RWPE2 (cell line): ENCODE measurements at regions not wholly inside any gene's neighbourhood (a gene's known extent, or its start where the extent isn't known, plus 50 kb on each side); places are given as distances from the start of the nearest gene placed in this dataset.

Experiments
- ATAC-seq: fragments of 200-7000 bp; cut with Tn5 transposase; 3 replicates; pipeline ENCODE4 v1.9.1; 2021; ENCODE audit warnings: low read depth
- DNase-seq: peaks from one replicate; pipeline ENCODE4 v3.0.0-alpha.2; 2020; ENCODE audit warnings: low spot score
- H3K27ac ChIP-seq: fragments of 450-650 bp; 2 replicates; pipeline ENCODE4 v1.5.1; 2017; ENCODE audit warnings: mild to moderate bottlenecking; ENCODE audit not compliant: poor library complexity, severe bottlenecking
- H3K27me3 ChIP-seq: fragments of 250-450 bp; sonication (Bioruptor Pico); 2 replicates; pipeline ENCODE4 v1.5.1; 2021; ENCODE audit warnings: mild to moderate bottlenecking, moderate library complexity; ENCODE audit not compliant: insufficient read depth, poor library complexity, severe bottlenecking
- H3K36me3 ChIP-seq: fragments of 250-450 bp; sonication (Bioruptor Pico); 2 replicates; pipeline ENCODE4 v1.5.1; 2020; ENCODE audit warnings: low read depth, mild to moderate bottlenecking, moderate library complexity
- H3K4me1 ChIP-seq: fragments of 250-450 bp; sonication (Bioruptor Pico); 2 replicates; pipeline ENCODE4 v1.5.1; 2021; ENCODE audit warnings: mild to moderate bottlenecking, moderate library complexity; ENCODE audit not compliant: insufficient read depth, poor library complexity, severe bottlenecking
- H3K4me3 ChIP-seq: fragments of 250-450 bp; sonication (Bioruptor Pico); 2 replicates; pipeline ENCODE4 v1.5.1; 2021; ENCODE audit warnings: mild to moderate bottlenecking, moderate library complexity; ENCODE audit not compliant: severe bottlenecking
- H3K9me3 ChIP-seq: fragments of 250-450 bp; sonication (Bioruptor Pico); 2 replicates; pipeline ENCODE4 v1.5.1; 2021; ENCODE audit warnings: mild to moderate bottlenecking, moderate library complexity; ENCODE audit not compliant: severe bottlenecking
- CTCF ChIP-seq: fragments of 450-650 bp; IDR thresholded peaks from one replicate; pipeline ENCODE4 v1.5.1; 2017; ENCODE audit warnings: mild to moderate bottlenecking, moderate library complexity; ENCODE audit not compliant: poor library complexity, severe bottlenecking

DNA sequence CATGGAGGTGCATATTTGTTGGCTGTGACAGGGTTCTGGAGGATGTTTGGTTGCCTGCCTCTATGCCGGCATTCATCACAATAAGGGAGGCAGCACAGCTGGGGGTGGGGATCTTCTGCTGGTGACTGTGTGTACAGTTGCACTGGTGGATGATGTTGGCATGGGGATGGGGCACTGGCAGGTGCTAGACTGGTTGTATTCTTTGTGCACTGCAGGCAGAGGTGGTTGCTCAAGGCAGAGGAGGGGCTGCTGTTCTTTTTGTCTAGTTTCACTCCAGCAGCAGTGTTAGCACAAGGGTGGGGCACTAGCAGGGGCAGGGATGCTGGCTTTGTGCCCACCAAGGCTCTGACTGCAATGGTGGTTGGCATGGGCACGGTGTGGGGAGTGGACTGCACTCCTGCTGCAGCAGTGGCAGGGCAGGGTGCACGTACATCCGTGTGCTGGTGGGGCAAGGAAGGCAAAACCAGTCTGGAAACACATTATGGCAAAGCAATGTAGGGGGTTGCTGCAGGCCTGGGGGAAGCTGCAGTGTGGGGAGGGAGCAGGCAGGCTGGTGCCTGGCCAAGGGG is 69.3 kb downstream of the ISOC1 start:
- H3K4me1 ChIP-seq = no peaks in the 10 kb centered on the region
- no peak for TF ChIP-seq CTCF
- no peak; the same call in 2 of the 3 replicates for ATAC-seq

GRCh38 chr5:129170050-129170449 is 75.5 kb downstream of the ISOC1 start:
- H3K27me3 ChIP-seq = no peaks in the 10 kb centered on the region
- no peak for DNase-seq
- H3K4me3 ChIP-seq = no peak overlapping the region
- no peaks in the 10 kb centered on the region for H3K4me1 ChIP-seq
- no peaks in the 10 kb centered on the region for H3K36me3 ChIP-seq
- H3K27ac ChIP-seq = no peak overlapping the region
- no peak for TF ChIP-seq CTCF
- ATAC-seq = no peak
- H3K9me3 ChIP-seq = no peaks in the 10 kb centered on the region

More for the DNA sequence above, 69.3 kb downstream of the ISOC1 start:
- Histone ChIP-seq H3K4me3 (no peak overlapping the region), H3K27ac (no peak overlapping the region), H3K36me3 (no peaks in the 10 kb centered on the region), H3K27me3 (no peaks in the 10 kb centered on the region), H3K9me3 (no peaks in the 10 kb centered on the region)
- no peak for DNase-seq

DNA sequence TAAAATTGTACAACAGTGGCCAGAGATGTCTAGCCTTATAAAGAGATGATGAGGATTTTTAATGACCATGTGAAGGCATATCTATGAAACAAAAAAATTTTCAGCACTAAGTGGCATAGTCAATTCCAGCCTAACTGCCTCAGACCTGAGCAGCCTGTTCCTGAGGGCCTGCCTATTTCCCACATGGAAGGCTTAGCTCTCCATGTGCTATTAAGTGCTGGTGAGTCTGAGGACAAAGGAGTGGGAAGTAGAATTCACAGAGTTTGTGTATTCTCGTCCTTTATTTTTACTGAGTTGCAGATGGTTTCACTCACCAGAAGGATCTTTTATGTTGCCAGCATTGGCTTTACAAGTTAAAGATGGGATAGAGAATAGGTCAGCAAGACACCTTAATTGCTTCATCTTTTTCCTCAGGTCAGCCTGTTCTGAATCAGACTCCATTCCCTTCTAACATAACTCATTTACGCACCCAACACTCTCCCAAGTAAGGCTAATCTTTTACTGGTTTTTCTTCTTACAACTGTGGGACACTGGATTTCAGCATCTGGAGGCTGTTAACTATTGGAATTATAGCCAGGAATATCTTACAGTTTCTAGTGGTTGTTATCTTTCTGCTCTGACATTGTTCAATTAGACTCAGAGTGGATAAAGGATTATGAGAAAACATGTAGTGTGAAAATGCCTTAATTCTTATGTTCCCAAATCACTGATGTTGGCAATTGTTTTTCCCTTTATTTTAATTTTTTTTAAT is 76.8 kb downstream of the ISOC1 start:
- no peak for TF ChIP-seq CTCF
- ATAC-seq = no peak
- Histone ChIP-seq H3K4me1 (no peaks in the 10 kb centered on the region), H3K36me3 (no peaks in the 10 kb centered on the region), H3K9me3 (no peaks in the 10 kb centered on the region), H3K27me3 (no peaks in the 10 kb centered on the region), H3K4me3 (no peak overlapping the region), H3K27ac (no peak overlapping the region)
- DNase-seq = no peak

GRCh38 chr5:129172580-129172979 is 78.0 kb downstream of the ISOC1 start:
- H3K27ac ChIP-seq = no peak overlapping the region
- DNase-seq (no peak), ATAC-seq (no peak)
- no peaks in the 10 kb centered on the region for H3K9me3 ChIP-seq
- no peaks in the 10 kb centered on the region for H3K36me3 ChIP-seq
- no peak overlapping the region for H3K4me3 ChIP-seq
- H3K4me1 ChIP-seq = no peaks in the 10 kb centered on the region
- TF ChIP-seq CTCF = peak; percentile 42
- H3K27me3 ChIP-seq = no peaks in the 10 kb centered on the region

DNA sequence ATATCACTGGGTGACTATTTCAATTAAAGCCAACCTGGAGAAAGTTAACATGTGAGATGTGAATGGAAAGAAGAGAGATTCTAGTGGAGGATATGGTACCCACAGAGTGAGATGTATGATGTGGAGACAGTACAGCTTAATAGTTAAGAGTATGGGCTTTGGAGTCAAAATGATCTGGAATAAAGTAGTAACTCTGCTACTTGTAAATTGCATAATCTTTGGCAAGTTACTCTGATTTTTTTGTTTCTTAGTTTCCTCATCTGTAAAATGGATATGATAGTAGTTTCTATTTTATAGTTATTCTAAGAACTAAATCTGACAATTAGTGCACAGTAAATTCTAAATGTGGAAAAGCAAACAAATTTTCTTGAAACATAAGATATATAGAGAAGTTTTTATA is 79.2 kb downstream of the ISOC1 start:
- DNase-seq = no peak
- ATAC-seq = no peak
- no peaks in the 10 kb centered on the region for H3K4me1 ChIP-seq

More for the DNA sequence above, 79.2 kb downstream of the ISOC1 start:
- TF ChIP-seq CTCF = no peak
- no peak overlapping the region for H3K4me3 ChIP-seq
- H3K27me3 ChIP-seq = no peaks in the 10 kb centered on the region
- no peaks in the 10 kb centered on the region for H3K9me3 ChIP-seq
- no peak overlapping the region for H3K27ac ChIP-seq
- H3K36me3 ChIP-seq = no peaks in the 10 kb centered on the region
